ENCODE measurements at regions not wholly inside any gene's neighbourhood (a gene's known extent, or its start where the extent isn't known, plus 50 kb on each side); places are given as distances from the start of the nearest gene placed in this dataset.

- no peak for TF ChIP-seq CHD1 (IDR thresholded peaks at IDR 0.05; ENCODE audit: low read length)
- no peak for TF ChIP-seq POLR3G (IDR thresholded peaks at IDR 0.05; ENCODE audit: extremely low read depth, insufficient read length, insufficient replicate concordance)
These were observed 155.4 kb downstream of the OR4C45 start (continued) for GRCh38 chr11:50188040-50188439.

- Histone ChIP-seq H3K27me3 (ENCODE audit: control insufficient read depth in 2 of 2, insufficient read depth in 2 of 2, low read length in 2 of 2) (no peaks in the 10 kb centered on the region), H2AFZ (ENCODE audit: low read depth, low read length) (no peak overlapping the region), H3K79me2 (ENCODE audit: control insufficient read depth, insufficient read depth, low read length) (no peaks in the 10 kb centered on the region), H3K36me3 (ENCODE audit: control insufficient read depth, insufficient read depth, low read length) (no peaks in the 10 kb centered on the region), H4K20me1 (replicated peaks; ENCODE audit: control insufficient read depth, insufficient read depth, low read length) (no peaks in the 10 kb centered on the region), H3K4me1 (replicated peaks in 1 of 2; ENCODE audit: control insufficient read depth in 2 of 2, insufficient read depth in 2 of 2, low read length in 2 of 2) (no peaks in the 10 kb centered on the region), H3K9ac (ENCODE audit: insufficient read depth in 1 of 2, low read depth in 2 of 2, low read length in 2 of 2) (no peak overlapping the region), H3K4me2 (ENCODE audit: insufficient read depth, low read length) (no peak overlapping the region), H3K9me3 (replicated peaks; ENCODE audit: control insufficient read depth, insufficient read depth, low read depth, low read length) (no peaks in the 10 kb centered on the region), H3K9me1 (ENCODE audit: control insufficient read depth, insufficient read depth, low read length) (no peaks in the 10 kb centered on the region), H3K27ac (ENCODE audit: extremely low read depth, low read depth, low read length) (no peak overlapping the region), H3K4me3 (no peak overlapping the region)
- WGBS (ENCODE audit: insufficient coverage, low coverage, missing lambda C conversion rate), result 0% methylated on average over 3 of the region's 3 CpGs
- no peak for FAIRE-seq
- no peak for ATAC-seq
- CTCF ChIA-PET (ENCODE audit: low intra/inter-chr PET ratio), result no interaction called here
- intact Hi-C loops (cut with micrococcal nuclease) (no loop called here), in situ Hi-C loops (cut with MboI) (no loop called here)
- no peak for DNase-seq (ENCODE audit: extremely low read depth in 1 of 4, low spot score in 3 of 4)
- POLR2A ChIA-PET, result no interaction called here
- no TSS peak for BruUV-seq (replicated peaks)
- TF ChIP-seq MXI1 (IDR thresholded peaks at IDR 0.05; ENCODE audit: low read depth, low read length), result no peak
- no peak for TF ChIP-seq ZNF282 (CRISPR knock-in tag; IDR thresholded peaks at IDR 0.05)
- no peak for TF ChIP-seq RB1 (IDR thresholded peaks at IDR 0.05; ENCODE audit: low read depth)
- TF ChIP-seq ZMIZ1 (IDR thresholded peaks at IDR 0.05; ENCODE audit: low read depth in 2 of 2, low read length in 2 of 2), result no peak
- no peak for TF ChIP-seq TCF15 (CRISPR knock-in tag; IDR thresholded peaks at IDR 0.05)
These were observed 160.1 kb downstream of the OR4C45 start for GRCh38 chr11:50192743-50193142.
